Thyroid gland (tissue), 4 donors: ENCODE measurements at regions not wholly inside any gene's neighbourhood (a gene's known extent, or its start where the extent isn't known, plus 50 kb on each side); places are given as distances from the start of the nearest gene placed in this dataset.
"Not testable (repeated sequence)": the region's sequence is repeated elsewhere in the genome, so short reads cannot be mapped to it uniquely, and the experiment has no call there.

ENCODE experiments used
- CTCF ChIP-seq, 6 experiments: fragments of 200-600 bp in 3 of 6; fragments of 450-650 bp in 3 of 6; sonication (generic) in 3 of 6; IDR thresholded peaks; one replicate each; pipeline ENCODE4 v1.5.1; 2016 to 2019; ENCODE audit warnings: antibody characterized with exemption in 6 of 6, mild to moderate bottlenecking in 2 of 6, inconsistent platforms in 1 of 6, moderate library complexity in 1 of 6
- POLR2A ChIP-seq, 2 donors: fragments of 450-650 bp; IDR thresholded peaks; one replicate each; pipeline ENCODE4 v1.6.1; 2017; ENCODE audit warnings: antibody characterized with exemption in 2 of 2, mild to moderate bottlenecking in 2 of 2, moderate library complexity in 1 of 2

- TF ChIP-seq CTCF, POLR2A (IDR thresholded peaks at IDR 0.05): not testable (repeated sequence)
Measured at GRCh38 chr2:142695350-142696257, 181.9 kb upstream of the KYNU start.
